ENCODE measurements at regions not wholly inside any gene's neighbourhood (a gene's known extent, or its start where the extent isn't known, plus 50 kb on each side); places are given as distances from the start of the nearest gene placed in this dataset.

DNA sequence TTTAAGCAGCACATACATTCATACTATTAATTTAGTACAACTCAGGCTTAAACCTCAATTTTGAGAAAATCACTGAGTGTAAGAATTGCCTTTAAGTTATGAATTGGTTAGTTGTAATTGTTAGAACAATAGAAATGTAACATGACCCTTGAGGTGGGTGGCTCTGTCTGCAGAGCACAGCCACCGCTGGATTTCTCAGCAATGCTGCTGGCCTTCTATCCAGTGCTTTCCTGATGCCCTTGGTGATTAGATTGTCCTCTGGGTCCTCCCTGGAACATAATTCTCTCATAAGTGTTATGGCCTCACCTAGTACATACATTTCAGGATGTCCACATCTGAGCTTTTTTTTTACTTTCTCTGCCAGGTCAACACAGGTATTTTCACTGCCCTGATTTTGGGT lies 213.2 kb downstream of the SLC7A11 start:
- H3K27ac ChIP-seq (ENCODE audit: low read depth, low read length, poor library complexity, severe bottlenecking), result no peak overlapping the region
- intact Hi-C loops (cut with micrococcal nuclease; ENCODE audit: unreplicated experiment), result no loop called here
- H3K4me1 ChIP-seq (ENCODE audit: insufficient read depth, low read length, poor library complexity, severe bottlenecking), result no peaks in the 10 kb centered on the region
- CTCF ChIA-PET (ENCODE audit: unreplicated experiment), result interaction anchor here (0.5 kb wide), 1 partner anchor 1669 kb away, joined by 3 read pairs; no protein-coding TSS in a partner anchor
- no peak overlapping the region for H3K4me2 ChIP-seq (ENCODE audit: low read length)
- no peaks in the 10 kb centered on the region for H3K79me2 ChIP-seq (ENCODE audit: insufficient read depth, low read depth, low read length)
- DNase-seq (ENCODE audit: low spot score), result no peak
- H2AFZ ChIP-seq (ENCODE audit: low read length), result no peak overlapping the region
- BruUV-seq (replicated peaks), result no TSS peak
- no peaks in the 10 kb centered on the region for H3K36me3 ChIP-seq (ENCODE audit: insufficient read depth, low read length)
- TF ChIP-seq, protein P1, sequence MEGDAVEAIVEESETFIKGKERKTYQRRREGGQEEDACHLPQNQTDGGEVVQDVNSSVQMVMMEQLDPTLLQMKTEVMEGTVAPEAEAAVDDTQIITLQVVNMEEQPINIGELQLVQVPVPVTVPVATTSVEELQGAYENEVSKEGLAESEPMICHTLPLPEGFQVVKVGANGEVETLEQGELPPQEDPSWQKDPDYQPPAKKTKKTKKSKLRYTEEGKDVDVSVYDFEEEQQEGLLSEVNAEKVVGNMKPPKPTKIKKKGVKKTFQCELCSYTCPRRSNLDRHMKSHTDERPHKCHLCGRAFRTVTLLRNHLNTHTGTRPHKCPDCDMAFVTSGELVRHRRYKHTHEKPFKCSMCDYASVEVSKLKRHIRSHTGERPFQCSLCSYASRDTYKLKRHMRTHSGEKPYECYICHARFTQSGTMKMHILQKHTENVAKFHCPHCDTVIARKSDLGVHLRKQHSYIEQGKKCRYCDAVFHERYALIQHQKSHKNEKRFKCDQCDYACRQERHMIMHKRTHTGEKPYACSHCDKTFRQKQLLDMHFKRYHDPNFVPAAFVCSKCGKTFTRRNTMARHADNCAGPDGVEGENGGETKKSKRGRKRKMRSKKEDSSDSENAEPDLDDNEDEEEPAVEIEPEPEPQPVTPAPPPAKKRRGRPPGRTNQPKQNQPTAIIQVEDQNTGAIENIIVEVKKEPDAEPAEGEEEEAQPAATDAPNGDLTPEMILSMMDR (conservative IDR thresholded peaks at IDR 0.05; ENCODE audit: low read length), result no peak
- TF ChIP-seq EZH2phosphoT487 (IDR thresholded peaks at IDR 0.05; ENCODE audit: borderline replicate concordance, low read depth, low read length), result no peak
- no peaks in the 10 kb centered on the region for H3K9me3 ChIP-seq (ENCODE audit: low read length)
- no peaks in the 10 kb centered on the region for H4K20me1 ChIP-seq (ENCODE audit: insufficient read depth, low read length)
- no peak overlapping the region for H3K4me3 ChIP-seq (ENCODE audit: low read depth, low read length, poor library complexity, severe bottlenecking)
- no peaks in the 10 kb centered on the region for H3K9me2 ChIP-seq (ENCODE audit: insufficient read depth, low read length)
- POLR2A ChIA-PET, result interaction anchor here (0.7 kb wide), 1 partner anchor 102 kb away, joined by 3 read pairs; no protein-coding TSS in a partner anchor

DNA sequence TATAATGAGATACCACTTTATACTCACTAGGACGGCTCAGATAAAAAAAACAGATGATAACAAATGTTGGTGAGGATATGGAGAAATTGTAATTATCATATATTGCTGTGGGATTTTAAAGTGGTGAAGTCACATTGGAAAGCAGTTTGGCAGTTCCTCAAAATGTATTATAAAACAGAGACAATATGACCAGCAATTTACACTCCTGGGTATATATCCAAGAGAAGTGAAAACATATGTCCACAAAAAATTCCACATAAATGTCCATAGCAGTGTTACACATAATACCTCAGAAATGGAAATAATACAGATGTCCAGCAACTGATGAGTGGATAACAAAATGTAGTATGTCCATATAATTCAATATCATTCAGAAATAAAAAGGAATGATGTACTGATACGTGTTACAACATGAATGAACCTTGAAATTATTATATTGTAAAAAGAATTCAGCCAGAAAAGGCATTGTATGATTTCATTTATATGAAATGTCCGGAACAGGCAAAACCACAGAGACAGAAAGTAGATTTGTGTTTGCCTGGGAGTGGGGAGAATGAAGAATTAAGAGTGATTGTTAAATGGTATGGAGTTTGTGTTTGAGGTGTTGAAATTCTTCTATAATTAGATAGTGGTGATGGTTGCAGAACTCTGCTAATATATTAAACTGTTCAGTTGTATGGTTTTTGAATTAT lies 220.9 kb downstream of the SLC7A11 start:
- TF ChIP-seq, protein P1 (conservative IDR thresholded peaks at IDR 0.05; ENCODE audit: low read length), result no peak
- TF ChIP-seq EZH2phosphoT487 (IDR thresholded peaks at IDR 0.05; ENCODE audit: borderline replicate concordance, low read depth, low read length), result no peak
- ChIA-PET POLR2A (no interaction called here), CTCF (ENCODE audit: unreplicated experiment) (no interaction called here)
- no TSS peak for BruUV-seq (replicated peaks)
- no peak overlapping the region for H3K4me3 ChIP-seq (ENCODE audit: low read depth, low read length, poor library complexity, severe bottlenecking)
- H3K79me2 ChIP-seq (ENCODE audit: insufficient read depth, low read depth, low read length), result no peaks in the 10 kb centered on the region
- H3K4me1 ChIP-seq (ENCODE audit: insufficient read depth, low read length, poor library complexity, severe bottlenecking), result no peaks in the 10 kb centered on the region
- no peaks in the 10 kb centered on the region for H3K9me2 ChIP-seq (ENCODE audit: insufficient read depth, low read length)
- no peaks in the 10 kb centered on the region for H4K20me1 ChIP-seq (ENCODE audit: insufficient read depth, low read length)
- intact Hi-C loops (cut with micrococcal nuclease; ENCODE audit: unreplicated experiment), result no loop called here
- H3K9me3 ChIP-seq (ENCODE audit: low read length), result 0 out of 2 replicates have a peak, but pooled peaks cover 3% of the 10 kb centered on the region
- DNase-seq (ENCODE audit: low spot score), result no peak
- H3K27ac ChIP-seq (ENCODE audit: low read depth, low read length, poor library complexity, severe bottlenecking), result no peak overlapping the region
- no peak overlapping the region for H3K4me2 ChIP-seq (ENCODE audit: low read length)
- no peaks in the 10 kb centered on the region for H3K36me3 ChIP-seq (ENCODE audit: insufficient read depth, low read length)
- H2AFZ ChIP-seq (ENCODE audit: low read length), result no peak overlapping the region

DNA sequence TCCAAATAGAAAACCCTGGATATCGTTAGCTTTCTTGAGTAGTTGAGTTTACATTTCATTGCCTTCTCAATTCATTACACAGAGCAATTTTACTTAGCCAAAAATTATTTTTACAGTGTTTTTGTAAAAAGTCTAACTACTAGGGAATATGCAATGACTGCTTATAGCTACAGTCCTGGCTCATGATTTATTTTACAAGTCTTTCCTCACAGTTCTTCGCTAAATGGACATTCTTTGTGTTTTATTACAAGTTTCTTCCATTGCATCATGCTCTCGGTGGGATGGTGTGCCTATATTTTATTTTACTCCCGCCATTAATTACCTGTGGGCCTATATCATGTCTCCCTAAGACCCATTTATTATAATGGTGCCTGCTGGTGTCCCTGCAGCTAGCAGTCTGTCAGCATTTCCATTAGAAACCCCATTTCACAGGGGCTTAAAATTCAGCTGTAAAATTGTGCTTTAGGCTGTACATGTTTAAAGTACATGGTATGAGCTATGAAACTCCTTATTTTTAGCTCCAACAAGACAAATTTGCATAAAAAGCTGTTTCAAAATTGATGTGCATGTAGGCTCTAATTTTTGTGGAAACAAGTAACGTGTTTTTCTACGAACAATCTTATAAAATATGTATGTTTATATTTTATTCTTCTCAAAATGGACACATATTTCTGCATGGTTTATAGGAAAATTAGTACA lies 227.4 kb downstream of the SLC7A11 start:
- H3K27ac ChIP-seq (ENCODE audit: low read depth, low read length, poor library complexity, severe bottlenecking), result no peak overlapping the region
- H3K79me2 ChIP-seq (ENCODE audit: insufficient read depth, low read depth, low read length), result no peaks in the 10 kb centered on the region
- no peak overlapping the region for H2AFZ ChIP-seq (ENCODE audit: low read length)
- no peak for TF ChIP-seq EZH2phosphoT487 (IDR thresholded peaks at IDR 0.05; ENCODE audit: borderline replicate concordance, low read depth, low read length)
- TF ChIP-seq, protein P1 (conservative IDR thresholded peaks at IDR 0.05; ENCODE audit: low read length), result no peak
- H3K4me1 ChIP-seq (ENCODE audit: insufficient read depth, low read length, poor library complexity, severe bottlenecking), result no peaks in the 10 kb centered on the region
- no peak overlapping the region for H3K4me2 ChIP-seq (ENCODE audit: low read length)
- no peaks in the 10 kb centered on the region for H4K20me1 ChIP-seq (ENCODE audit: insufficient read depth, low read length)
- intact Hi-C loops (cut with micrococcal nuclease; ENCODE audit: unreplicated experiment), result no loop called here
- no TSS peak for BruUV-seq (replicated peaks)
- no peaks in the 10 kb centered on the region for H3K9me2 ChIP-seq (ENCODE audit: insufficient read depth, low read length)
- POLR2A ChIA-PET, result interaction anchor here (1.1 kb wide), 1 partner anchor 10 kb away, joined by 5 read pairs; no protein-coding TSS in a partner anchor
- no peaks in the 10 kb centered on the region for H3K36me3 ChIP-seq (ENCODE audit: insufficient read depth, low read length)
- no peak overlapping the region for H3K4me3 ChIP-seq (ENCODE audit: low read depth, low read length, poor library complexity, severe bottlenecking)
- CTCF ChIA-PET (ENCODE audit: unreplicated experiment), result no interaction called here
- no peak for DNase-seq (ENCODE audit: low spot score)
- H3K9me3 ChIP-seq (ENCODE audit: low read length), result 0 out of 2 replicates have a peak, but pooled peaks cover 3% of the 10 kb centered on the region
